T follicular helper cell (primary cell): ENCODE measurements at regions not wholly inside any gene's neighbourhood (a gene's known extent, or its start where the extent isn't known, plus 50 kb on each side); places are given as distances from the start of the nearest gene placed in this dataset.

Experiments
- DNase-seq: peaks from one replicate; pipeline ENCODE4 v3.0.0-alpha.2; 2020; ENCODE audit warnings: low read depth

DNA sequence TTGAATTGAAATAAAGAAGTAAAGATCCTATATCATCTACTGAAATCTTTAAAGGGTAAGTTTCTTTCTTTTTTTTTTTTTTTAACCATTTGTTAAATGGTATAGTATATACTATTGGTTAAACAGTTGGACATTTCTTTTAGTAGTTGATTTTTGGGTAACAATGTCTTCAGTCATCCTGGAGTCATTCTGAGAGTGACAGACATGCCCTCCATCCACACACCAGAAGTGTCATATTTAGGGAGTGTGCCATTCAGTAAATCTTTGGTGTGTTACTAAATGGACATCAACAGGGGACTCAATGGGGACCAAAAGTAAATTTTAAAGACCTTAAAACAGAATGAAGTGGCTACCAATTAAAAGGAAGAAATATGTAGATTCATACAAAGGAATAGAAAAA is 50.8 kb upstream of the SLC39A10 start:
- DNase-seq, result no peak

DNA sequence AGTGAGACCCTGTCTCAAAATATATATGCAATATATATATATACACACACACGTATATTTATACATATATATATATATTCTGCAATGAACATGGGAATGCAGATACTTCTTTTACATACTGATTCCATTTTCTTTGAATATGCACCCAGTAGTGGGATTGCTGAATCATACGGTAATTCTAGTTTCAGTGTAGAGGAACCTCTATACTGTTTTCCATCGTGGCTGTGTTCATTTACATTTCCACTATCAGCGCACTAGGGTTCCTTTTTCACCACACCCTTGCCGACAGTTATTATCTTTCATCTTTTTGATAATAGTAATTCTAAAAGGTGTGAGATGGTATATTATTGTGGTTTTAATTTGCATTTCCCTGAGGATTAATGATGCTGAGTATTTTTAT is 52.3 kb upstream of the SLC39A10 start:
- DNase-seq, result no peak

DNA sequence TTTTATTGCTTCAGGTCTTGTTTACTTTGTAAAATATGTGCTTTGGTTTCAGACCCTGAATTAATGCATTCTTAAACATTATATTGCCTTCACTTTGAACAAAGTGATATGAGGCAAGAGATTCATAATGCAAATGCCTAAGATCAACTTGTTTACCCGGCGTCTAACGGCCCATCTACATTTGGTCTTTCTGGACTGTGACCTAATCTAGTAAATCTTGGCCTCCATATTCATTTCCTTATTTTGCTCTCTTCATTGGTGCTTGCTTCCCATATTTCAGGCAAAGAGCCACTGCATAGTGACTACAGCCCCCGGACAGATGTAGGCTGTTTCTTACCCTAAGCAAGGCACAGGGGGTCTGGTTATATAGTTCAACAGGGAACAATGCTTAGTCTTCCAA is 53.0 kb upstream of the SLC39A10 start:
- DNase-seq, result no peak

DNA sequence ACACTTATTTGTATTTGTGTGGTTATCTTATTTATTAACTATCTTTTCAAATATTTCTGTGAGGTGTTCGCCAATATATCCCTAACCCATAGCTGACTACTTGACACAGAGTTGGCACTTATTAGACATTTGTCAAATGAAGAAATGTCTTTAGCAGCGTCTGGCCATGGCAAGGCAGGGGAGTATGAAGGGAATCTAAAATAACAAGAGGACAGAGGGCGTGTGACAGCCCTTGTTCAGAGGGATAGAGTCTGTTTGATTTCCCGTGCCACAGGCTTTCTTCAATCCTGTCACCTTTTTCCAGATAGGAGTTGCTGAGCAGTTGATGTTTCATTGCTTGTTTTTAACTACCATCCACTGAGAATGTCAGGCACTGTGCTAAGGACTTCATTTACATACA is 53.6 kb upstream of the SLC39A10 start:
- DNase-seq, result no peak

DNA sequence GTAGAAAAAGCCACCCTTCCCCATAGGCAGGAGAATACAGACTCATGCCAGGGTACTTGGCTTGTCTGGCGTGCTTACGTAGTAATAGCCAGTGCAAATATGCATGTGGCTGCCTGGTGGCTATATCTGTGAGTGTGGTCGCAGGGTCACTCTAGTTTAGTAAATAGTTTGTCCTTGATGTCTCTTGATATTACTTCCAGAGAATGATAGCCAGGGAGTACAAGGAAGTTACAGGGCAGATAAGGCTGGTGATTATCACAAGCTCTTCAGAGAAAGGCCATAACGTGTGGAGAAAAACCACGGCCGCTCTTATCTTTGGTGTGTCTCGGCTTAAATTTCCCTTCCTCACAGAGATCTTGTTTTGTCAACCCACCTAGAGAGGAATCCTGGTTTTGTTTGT is 54.3 kb upstream of the SLC39A10 start:
- no peak for DNase-seq

DNA sequence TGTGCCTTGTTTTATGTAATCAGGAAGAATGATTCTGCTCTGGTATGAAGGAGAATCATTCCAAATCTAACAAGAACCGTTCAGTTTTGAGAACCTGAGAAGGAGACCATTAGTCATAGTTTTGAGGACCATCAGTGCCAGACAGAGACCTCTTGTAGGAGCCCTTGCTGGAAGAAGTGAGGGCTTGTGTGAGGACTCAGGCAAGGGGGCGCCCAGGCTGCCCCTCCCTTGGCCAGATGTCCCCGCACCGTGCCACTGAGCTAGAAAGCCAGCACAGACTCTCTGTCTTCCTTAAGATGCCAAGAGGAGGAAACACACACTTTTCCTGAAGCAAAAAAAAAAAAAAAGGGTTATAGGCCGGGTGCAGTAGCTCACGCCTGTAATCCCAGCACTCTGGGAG is 55.7 kb upstream of the SLC39A10 start:
- no peak for DNase-seq

DNA sequence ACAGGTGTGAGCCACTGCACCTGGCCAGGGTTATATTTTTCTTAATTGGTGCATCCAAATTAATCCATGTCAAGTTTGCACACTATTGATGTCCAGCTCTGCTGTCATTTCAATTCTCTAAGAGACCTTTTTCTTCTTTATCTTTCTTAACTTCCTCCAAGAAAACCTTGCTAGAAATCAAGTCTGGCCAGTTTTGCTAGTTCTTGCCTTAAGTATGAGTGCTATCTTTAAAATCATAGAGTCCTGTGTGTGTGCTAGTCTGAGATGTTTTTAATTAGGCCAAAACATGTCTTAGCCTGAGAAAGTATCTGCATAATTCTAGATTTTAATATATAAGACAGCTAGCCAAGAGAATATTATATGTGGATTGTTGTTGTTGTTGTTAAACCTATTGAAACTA is 56.2 kb upstream of the SLC39A10 start:
- no peak for DNase-seq

DNA sequence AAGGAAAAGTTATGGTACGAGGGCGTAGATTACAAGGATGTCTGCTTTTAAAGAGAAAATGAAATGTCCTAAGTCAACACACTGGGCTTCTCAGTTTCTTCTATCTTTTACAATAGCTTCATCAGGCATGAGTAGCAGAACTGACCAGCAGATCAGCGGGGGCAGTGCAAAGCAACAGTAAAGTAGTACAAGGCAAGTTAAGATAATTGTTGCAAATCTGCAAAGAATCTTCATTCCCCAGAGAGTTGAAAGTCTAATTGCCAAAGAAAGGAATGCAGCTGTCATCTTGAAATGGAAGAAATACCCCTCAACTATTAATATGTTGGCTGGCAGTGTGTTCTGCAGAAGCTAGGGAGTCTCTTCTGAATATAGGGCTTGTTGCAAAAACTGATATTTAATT is 60.2 kb upstream of the SLC39A10 start:
- no peak for DNase-seq

DNA sequence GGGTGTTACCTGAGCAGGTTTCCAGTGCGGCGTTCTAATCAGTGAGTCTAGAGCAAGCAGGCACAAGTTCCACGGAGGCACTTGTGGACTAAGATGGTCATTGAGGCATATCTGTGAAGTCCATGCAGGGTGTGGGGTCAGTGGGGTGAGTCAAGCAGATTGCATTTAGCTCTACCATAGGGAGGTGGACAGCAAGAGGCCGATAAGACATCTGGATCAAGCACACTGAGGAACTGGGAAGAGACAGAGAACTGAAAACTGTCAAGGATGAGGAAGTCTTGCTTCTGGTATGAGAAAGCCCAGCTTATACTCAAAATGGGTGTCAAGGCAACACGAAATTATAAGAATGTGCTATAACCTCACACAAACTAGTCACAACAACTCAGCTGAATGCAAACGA is 61.2 kb upstream of the SLC39A10 start:
- DNase-seq, result no peak

DNA sequence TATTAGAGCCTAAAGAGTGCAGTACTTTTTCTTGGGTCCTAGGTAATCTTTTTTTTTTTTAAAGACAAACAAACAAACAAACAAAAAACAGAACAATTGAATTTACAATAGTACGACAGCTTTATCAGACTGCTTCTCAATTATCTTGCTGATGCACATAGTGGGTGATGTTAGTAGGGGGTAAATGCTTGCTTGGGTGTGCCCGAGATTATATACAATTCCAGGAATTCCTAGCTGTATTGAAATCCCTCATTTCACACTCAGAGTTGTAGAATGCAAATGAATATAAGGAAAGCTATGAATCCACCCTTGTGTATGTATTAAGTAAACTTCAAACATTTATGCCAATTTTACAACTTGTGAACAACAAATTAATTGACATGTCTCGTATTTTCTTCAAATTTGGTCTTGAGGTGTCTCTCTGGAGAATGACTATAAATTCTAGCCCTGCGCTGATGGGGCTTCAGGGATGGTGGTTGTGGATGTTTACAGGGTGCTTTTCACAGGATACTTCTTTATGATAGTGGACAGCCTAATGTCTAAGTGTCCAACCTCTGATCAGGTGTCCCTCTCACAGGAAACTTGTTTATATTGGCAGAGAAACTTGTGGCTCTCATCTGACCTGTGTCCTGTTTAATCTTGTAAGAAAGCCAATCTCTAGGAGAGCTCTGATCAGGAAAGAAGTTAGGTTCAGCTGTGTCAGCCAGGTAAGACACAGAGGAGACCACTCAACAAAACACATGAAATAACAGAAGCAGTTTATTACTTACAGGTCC is 61.9 kb upstream of the SLC39A10 start:
- DNase-seq, result no peak

DNA sequence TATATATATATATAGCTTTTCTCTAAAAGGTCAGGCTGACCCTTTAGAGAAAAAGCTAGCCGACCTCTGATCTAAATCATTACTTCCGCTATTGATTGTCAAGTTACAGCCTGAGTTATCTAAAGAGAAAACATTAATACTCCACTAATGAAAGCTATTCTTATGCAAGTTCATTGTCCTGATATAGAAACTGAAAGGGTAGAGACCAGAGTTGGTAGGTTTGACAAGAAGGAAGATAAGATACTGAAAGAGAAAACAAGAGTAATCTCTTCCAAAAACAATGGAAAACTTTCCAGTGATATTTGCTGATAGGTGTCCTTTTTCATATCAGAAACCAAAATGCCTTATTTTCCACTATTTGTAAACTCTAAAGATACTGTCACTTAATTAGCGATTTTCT is 62.8 kb upstream of the SLC39A10 start:
- DNase-seq, result no peak

DNA sequence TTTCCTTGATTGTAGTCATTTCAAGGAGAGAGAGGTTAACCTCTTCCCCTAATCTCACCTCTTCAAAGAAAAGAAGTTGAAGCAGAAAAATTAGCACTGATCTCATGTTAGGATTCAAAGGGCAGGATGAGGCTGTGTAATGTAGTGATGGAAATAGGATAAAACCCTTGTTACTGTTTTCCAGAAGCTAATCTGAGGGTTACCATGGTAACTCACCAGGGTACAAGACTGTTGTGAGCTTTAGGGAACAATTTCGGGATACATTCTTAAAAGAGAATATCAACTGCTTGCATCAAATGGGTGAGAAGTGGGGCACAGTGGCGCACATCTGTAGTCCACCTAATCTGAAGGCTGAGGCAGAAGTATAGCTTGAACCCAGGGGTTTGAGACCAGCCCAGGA is 64.9 kb upstream of the SLC39A10 start:
- no peak for DNase-seq

DNA sequence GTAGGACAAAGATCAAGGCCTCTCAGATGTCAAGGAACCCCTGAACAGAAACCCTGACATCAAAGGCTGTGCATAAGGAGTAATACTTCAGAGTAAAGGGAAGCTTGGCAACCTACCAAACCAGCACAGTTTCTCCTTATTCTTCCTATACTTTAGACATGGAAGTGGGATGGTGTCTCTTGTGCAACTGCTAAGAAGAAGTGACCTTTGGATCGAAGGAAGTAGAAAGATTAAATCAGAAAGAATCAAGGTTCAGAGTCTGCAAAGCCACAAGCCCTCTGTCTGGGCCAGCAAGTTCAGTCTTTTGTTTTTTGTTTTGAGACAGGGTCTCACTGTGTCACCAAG is 66.2 kb upstream of the SLC39A10 start:
- DNase-seq, result no peak

DNA sequence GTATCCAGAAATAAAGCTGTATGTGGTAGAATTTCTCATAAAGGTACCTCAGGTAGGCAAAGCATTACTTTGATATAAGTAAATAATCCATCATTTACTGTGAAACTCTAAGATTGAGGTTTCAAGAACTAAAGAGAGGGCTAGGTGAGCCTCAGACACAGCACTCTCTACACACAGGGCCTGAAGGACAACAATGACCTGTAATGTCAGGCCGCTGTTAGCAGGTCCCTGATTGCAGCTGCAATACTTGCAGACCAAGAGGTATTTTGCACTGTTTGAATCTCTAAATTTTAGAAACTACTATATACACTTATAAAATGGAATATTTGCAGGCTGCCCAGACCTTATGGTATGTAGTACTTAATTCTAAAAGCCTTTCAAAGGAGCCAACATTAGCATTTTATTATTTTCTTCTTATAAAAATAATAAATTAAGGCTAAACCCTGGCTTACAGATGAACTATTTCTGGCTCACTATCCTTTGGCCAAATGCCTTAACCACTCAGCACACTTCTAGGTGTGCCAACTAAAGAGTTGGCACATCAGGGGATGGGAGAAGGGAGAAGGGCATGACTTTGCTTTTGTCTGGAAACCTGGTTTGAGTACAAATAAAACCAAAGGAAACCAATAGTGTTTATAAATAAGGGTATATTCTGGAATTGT is 66.7 kb upstream of the SLC39A10 start:
- no peak for DNase-seq

DNA sequence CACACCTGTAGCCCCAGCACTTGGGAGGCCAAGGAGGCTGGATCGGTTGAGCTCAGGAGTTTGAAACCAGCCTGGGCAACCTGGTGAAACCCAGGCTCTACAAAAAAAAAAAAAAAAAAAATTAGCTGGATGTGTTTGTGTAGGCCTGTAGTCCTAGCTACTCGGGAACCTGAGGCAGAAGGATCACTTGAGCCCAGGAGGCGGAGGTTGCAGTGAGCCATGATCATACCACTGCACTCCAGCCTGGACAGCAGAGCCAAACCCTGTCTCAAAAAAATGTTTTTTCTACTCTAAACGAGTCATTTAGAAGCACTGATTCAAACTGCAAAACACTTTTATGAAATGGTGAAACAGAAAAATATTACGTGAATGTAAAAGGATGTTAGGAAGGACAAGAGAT is 69.1 kb upstream of the SLC39A10 start:
- DNase-seq, result no peak

DNA sequence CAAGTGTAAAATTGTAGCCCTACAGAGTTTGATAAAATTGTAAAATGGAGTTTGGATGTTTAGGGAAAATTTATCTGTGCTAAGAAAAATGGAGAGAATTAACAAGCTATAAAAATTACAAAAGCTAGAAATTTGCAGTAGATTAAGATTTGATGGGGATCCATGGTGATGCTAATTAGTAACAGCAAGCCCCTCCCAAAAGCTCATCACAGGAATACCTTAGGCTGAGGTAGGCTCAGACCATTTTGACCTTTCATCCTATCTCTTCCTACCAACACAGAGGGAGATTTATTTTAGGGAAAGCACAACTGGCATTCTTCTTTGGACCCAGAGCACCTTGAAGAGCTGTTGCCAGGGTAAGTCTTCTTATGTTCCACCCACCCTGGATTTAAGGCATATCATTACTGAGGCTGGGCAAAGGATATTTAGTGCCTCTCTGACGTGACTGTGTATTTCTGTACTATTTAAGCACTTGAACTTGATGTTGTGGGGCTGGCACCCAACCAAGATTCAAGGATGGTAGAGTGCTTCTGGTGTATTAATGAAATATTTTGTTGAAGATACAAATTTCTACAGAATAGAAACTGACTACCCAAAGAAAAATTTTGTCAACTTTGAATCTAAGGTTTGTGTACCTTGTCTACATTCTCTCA is 70.8 kb upstream of the SLC39A10 start:
- DNase-seq, result no peak

DNA sequence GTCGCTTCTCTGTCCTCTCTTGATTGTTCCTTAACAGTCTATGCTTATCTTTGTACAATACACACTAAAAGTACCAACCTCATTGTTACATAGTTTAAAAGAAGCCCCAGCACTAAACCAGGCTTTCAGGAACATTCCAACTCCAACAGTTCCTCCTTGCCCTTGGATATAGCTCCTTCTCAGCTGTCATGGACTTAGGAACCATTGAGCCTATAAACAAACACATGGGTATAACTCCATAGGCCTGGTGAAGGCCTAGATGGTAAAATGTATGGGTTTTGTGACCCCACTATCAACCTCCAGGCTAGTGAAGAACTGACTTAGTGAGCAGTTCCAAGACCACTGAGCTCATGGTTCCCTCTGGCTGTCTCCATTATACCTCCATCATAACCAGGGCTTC is 74.8 kb upstream of the SLC39A10 start:
- no peak for DNase-seq

DNA sequence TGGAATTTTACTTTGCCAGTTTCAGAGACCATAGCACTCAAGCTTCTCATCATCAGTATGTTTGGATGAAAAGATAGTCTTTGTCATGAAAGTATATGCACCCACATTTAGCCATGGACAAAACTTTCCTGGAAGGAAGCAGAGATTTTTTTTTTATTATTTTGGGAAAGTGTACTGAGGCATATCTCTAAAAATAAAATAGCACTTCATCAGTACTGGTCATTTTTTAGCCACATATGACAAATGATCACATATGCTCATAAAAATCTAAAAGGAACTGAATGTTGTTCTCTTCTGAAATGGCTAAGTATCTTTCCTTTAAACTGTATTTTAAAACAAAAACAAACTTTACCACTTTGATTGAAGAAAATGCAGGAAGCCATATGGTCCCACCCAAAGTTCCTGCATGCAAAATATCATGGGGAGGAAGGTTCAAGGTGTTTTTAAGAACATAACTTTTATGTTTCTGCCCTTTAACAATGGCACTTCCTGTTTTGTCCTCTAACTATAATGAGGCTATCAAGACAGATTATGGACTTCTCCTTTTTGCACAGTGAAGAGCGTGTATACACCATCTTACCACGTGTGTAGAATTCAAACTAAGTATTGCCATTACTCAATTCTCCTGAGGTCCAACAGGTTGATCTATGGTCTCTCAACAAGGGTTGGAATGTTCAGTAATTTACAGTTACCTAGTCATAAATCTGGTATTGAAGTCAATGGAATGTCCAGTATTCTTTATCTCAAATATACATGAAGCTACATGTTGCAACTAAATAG is 77.1 kb upstream of the SLC39A10 start:
- DNase-seq, result no peak

DNA sequence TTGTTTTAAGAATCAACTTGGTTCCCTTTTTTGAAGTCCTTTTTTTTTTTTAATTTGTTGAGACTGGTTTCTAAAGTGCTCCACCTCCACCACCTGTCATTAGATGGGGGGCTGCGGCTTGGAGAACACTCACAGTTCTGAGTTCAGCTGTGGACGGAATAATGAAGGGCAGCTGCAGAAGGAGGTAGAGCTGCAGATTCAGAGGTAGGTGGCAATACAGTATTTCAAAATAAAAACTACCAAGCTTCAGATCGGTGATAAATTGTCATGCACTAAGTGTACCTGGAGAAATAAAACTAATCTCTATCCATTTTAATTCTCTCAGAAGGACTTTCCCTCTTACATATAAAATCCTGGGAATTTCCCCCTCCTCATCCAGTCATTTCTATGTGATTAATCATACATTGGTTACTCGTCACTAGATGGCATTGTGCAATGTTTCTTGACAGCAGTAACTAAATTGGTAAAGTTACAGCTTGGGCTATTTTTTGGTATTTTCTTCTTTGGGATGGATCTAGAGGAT is 81.1 kb upstream of the SLC39A10 start:
- DNase-seq, result no peak

DNA sequence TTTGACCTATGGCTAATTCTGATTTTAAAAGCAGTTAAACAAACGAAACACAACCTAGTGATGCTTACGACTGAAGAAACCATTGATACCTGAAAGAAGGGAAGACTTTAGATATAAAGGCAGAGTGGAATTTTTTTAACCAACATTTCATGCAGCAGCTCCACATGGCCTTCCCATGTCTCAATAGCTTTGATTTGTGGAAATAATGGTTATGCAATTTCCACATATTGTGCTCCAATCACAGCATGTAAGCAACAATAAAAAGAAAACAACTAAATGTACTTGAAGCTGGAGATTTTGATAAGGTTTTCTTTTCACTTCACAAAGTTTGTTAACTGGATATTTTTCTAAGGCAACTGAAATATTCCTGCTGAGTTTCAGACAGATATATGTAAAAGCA is 82.0 kb upstream of the SLC39A10 start:
- DNase-seq, result no peak

DNA sequence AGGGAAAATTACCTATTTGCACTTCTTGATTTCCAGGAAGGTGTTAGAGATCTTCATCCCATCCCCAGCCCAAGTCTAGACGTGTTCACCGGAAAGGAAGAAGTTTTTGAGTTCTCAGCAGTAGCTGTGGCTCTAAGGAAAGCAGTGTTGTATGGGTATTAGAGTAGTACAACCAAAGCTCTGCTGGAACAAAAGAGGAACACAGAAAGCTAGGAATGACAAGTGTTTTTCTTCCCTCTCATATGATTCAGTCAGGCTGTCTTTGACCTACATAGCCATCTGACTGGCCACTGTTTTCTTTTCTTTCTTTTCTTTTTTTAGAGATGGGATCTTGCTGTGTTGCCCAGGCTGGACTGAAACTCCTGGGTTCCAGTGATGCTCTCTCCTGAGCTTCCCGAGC is 82.7 kb upstream of the SLC39A10 start:
- no peak for DNase-seq

DNA sequence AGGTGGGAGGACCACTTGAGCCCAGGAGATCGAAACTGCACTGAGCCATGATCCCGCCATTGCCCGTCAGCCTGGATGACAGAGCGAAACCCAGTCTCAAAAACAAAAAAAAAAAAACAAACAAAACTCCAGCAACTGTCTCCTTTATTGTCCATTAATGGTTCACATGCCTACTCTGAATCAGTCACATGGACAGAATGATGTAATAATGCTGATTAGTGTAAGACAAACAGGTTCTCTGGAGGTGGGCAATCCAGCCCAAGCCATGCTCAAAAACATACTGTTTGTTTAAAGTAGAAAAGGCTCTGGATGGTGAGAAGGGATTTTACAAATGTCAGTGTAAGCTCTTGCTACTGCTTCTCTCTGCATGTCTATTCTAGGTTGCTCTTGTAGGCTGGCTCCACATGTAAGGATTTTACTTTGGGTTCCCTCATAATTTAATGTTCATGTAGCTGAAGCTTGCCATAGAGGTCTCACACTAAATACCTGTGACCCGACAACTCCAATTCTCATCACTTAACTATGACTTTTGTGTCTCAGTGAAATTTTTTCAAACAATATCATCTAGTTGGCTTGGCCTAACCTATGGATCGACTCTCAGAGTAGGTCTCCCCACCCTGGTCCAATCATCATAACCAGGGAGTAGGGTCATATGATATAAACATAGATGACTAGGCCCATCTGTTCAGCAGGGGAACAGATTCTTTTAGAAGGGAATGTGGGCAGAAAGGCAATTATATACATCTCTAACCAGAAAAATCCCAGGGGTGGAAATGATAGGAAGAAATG is 83.9 kb upstream of the SLC39A10 start:
- no peak for DNase-seq
